ENCODE measurements at regions not wholly inside any gene's neighbourhood (a gene's known extent, or its start where the extent isn't known, plus 50 kb on each side); places are given as distances from the start of the nearest gene placed in this dataset.

DNA sequence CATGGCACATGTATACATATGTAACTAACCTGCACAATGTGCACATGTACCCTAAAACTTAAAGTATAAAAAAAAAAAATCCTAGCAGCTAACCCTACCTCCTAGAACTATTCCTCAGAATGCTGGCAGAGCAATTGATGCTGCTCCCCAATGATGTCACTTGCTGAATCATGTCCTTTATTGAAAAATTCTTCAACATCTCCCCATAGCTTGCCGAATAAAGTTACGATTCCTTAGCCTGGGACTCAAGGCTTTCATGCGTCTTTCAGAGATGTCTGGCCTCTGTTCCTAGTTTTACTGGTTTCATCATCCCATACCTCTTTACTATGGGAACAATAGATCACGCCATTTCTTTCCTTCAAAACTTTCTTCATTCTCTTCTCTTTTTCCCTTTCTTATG is 174.7 kb upstream of the FAT1 start:
- TF ChIP-seq SIN3A (IDR thresholded peaks at IDR 0.05; ENCODE audit: borderline replicate concordance, insufficient read depth, low read length) (no peak), FOXP2 (optimal IDR thresholded peaks at IDR 0.05; ENCODE audit: borderline replicate concordance, extremely low read depth, extremely low read length, insufficient read depth) (no peak), POLR2AphosphoS5 (IDR thresholded peaks at IDR 0.05; ENCODE audit: low read depth, low read length) (no peak), TAF1 (IDR thresholded peaks at IDR 0.05; ENCODE audit: borderline replicate concordance, insufficient read depth, low read length) (no peak)
- TF ChIP-seq, protein P1, sequence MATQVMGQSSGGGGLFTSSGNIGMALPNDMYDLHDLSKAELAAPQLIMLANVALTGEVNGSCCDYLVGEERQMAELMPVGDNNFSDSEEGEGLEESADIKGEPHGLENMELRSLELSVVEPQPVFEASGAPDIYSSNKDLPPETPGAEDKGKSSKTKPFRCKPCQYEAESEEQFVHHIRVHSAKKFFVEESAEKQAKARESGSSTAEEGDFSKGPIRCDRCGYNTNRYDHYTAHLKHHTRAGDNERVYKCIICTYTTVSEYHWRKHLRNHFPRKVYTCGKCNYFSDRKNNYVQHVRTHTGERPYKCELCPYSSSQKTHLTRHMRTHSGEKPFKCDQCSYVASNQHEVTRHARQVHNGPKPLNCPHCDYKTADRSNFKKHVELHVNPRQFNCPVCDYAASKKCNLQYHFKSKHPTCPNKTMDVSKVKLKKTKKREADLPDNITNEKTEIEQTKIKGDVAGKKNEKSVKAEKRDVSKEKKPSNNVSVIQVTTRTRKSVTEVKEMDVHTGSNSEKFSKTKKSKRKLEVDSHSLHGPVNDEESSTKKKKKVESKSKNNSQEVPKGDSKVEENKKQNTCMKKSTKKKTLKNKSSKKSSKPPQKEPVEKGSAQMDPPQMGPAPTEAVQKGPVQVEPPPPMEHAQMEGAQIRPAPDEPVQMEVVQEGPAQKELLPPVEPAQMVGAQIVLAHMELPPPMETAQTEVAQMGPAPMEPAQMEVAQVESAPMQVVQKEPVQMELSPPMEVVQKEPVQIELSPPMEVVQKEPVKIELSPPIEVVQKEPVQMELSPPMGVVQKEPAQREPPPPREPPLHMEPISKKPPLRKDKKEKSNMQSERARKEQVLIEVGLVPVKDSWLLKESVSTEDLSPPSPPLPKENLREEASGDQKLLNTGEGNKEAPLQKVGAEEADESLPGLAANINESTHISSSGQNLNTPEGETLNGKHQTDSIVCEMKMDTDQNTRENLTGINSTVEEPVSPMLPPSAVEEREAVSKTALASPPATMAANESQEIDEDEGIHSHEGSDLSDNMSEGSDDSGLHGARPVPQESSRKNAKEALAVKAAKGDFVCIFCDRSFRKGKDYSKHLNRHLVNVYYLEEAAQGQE (IDR thresholded peaks at IDR 0.05; ENCODE audit: insufficient read depth in 1 of 2, low read depth in 2 of 2, low read length in 2 of 2), result no peak

DNA sequence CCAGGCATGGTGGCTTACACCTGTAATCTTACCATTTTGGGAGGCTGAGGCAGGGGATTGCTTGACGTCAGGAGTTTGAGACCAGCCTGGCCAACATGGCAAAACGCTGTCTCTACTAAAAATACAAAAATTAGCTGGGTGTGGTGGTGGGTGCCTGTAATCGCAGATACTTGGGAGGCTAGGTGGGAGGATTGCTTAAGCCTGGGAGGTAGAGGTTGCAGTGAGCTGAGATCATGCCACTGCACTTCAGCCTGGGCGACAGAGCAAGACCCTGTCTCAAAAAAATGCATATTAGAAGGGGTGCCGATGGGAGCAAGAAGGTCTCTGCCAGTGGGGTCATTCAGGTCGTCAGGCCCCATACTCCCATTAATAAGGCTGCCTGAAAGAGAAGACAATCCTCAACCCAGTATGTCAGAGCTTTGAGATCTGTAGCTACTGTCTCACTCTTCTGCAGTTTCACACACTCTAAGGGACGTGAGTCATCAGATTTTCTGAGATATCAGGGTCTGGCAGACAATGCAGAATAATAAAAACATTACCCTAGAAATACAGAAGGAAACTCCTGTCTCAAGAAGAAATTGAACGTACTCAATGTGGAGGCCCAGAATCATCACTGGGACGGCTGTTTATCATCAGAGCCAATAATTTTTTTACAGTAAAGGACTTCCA is 176.7 kb upstream of the FAT1 start:
- TF ChIP-seq FOXP2 (optimal IDR thresholded peaks at IDR 0.05; ENCODE audit: borderline replicate concordance, extremely low read depth, extremely low read length, insufficient read depth) (no peak), POLR2AphosphoS5 (IDR thresholded peaks at IDR 0.05; ENCODE audit: low read depth, low read length) (no peak), SIN3A (IDR thresholded peaks at IDR 0.05; ENCODE audit: borderline replicate concordance, insufficient read depth, low read length) (no peak), TAF1 (IDR thresholded peaks at IDR 0.05; ENCODE audit: borderline replicate concordance, insufficient read depth, low read length) (no peak)
- TF ChIP-seq, protein P1 (IDR thresholded peaks at IDR 0.05; ENCODE audit: insufficient read depth in 1 of 2, low read depth in 2 of 2, low read length in 2 of 2), result no peak

DNA sequence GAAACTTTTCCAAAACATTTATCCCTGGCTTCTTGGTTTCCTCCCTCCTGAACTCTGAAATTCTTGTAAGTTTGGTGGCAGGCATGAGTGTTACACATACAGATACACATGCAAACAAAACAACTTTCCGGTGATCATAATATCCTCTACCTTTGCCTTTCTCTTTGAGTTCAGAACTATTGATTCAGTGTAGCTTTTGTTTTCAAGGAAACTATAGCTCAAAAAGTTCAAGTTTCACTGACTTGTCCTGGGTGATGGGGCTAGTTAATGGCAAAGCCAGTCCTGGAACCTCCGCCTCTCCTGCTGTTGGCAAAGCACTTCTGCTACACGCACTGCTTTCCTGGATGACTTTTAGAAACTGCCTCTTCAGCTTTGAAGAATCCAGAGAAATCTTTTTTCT is 177.3 kb upstream of the FAT1 start:
- TF ChIP-seq TAF1 (IDR thresholded peaks at IDR 0.05; ENCODE audit: borderline replicate concordance, insufficient read depth, low read length), result no peak
- TF ChIP-seq, protein P1 (IDR thresholded peaks at IDR 0.05; ENCODE audit: insufficient read depth in 1 of 2, low read depth in 2 of 2, low read length in 2 of 2), result no peak
- TF ChIP-seq SIN3A (IDR thresholded peaks at IDR 0.05; ENCODE audit: borderline replicate concordance, insufficient read depth, low read length), result no peak
- no peak for TF ChIP-seq POLR2AphosphoS5 (IDR thresholded peaks at IDR 0.05; ENCODE audit: low read depth, low read length)
- no peak for TF ChIP-seq FOXP2 (optimal IDR thresholded peaks at IDR 0.05; ENCODE audit: borderline replicate concordance, extremely low read depth, extremely low read length, insufficient read depth)

DNA sequence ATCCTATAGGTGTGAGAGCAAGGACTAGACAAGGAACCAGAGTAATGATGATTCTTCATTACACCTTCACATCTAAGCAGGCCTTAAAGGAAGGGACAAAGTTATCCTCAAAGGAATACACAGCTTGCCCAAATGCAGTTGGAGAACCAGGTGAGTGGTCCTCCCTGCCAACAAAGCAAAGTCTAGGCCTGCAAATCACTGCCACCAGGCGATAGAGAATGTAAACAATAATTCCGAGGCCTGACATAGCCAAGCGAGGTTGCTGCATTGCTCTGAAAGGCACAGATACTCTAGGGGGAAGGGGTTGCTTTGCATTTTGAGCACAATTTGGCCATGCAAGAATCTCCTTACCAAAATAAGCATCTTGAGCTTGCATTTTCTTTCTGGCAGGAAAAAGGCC is 178.2 kb upstream of the FAT1 start:
- no peak for TF ChIP-seq SIN3A (IDR thresholded peaks at IDR 0.05; ENCODE audit: borderline replicate concordance, insufficient read depth, low read length)
- TF ChIP-seq TAF1 (IDR thresholded peaks at IDR 0.05; ENCODE audit: borderline replicate concordance, insufficient read depth, low read length), result no peak
- no peak for TF ChIP-seq POLR2AphosphoS5 (IDR thresholded peaks at IDR 0.05; ENCODE audit: low read depth, low read length)
- TF ChIP-seq, protein P1 (IDR thresholded peaks at IDR 0.05; ENCODE audit: insufficient read depth in 1 of 2, low read depth in 2 of 2, low read length in 2 of 2), result no peak
- no peak for TF ChIP-seq FOXP2 (optimal IDR thresholded peaks at IDR 0.05; ENCODE audit: borderline replicate concordance, extremely low read depth, extremely low read length, insufficient read depth)
